DOHH2 (cell line): ENCODE measurements at regions not wholly inside any gene's neighbourhood (a gene's known extent, or its start where the extent isn't known, plus 50 kb on each side); places are given as distances from the start of the nearest gene placed in this dataset.

Source experiments
- EZH2phosphoT487 ChIP-seq: fragments of 200-600 bp; sonication (generic); IDR thresholded peaks from 2 replicates; pipeline ENCODE4 v1.6.1; 2017; ENCODE audit warnings: borderline replicate concordance, mild to moderate bottlenecking, antibody characterized with exemption, low read length, moderate library complexity, mixed read lengths
- TF ChIP-seq, protein P1 (sequence below): fragments of 200-600 bp; sonication (generic); IDR thresholded peaks from one replicate; pipeline ENCODE4 v1.5.1; 2014; ENCODE audit warnings: antibody characterized with exemption, mild to moderate bottlenecking, low read depth, low read length; ENCODE audit not compliant: poor library complexity, severe bottlenecking

DNA sequence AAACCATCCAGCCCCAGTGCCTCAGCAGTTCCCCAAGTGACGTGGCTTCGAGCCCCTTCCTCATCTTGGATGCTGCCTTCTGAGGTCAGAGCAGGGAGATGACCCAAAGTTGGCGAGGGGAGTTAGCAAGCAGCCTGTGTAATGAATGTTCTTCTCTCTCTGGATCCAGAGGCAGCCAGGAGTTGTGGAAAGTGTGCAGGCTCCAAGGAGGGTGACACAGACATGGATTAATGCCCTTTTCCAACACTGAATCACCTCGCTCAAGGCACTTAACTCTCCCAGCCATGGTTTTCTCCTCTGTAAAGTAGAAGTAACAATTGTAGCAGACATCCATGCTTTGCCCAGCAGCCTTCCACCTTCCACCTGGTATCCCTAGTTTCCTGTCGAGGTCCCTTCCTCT lies 64.6 kb upstream of the HAND1 start:
- TF ChIP-seq, protein P1, sequence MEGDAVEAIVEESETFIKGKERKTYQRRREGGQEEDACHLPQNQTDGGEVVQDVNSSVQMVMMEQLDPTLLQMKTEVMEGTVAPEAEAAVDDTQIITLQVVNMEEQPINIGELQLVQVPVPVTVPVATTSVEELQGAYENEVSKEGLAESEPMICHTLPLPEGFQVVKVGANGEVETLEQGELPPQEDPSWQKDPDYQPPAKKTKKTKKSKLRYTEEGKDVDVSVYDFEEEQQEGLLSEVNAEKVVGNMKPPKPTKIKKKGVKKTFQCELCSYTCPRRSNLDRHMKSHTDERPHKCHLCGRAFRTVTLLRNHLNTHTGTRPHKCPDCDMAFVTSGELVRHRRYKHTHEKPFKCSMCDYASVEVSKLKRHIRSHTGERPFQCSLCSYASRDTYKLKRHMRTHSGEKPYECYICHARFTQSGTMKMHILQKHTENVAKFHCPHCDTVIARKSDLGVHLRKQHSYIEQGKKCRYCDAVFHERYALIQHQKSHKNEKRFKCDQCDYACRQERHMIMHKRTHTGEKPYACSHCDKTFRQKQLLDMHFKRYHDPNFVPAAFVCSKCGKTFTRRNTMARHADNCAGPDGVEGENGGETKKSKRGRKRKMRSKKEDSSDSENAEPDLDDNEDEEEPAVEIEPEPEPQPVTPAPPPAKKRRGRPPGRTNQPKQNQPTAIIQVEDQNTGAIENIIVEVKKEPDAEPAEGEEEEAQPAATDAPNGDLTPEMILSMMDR = no peak
- TF ChIP-seq EZH2phosphoT487 = no peak
